GM06990 (cell line): ENCODE measurements at regions not wholly inside any gene's neighbourhood (a gene's known extent, or its start where the extent isn't known, plus 50 kb on each side); places are given as distances from the start of the nearest gene placed in this dataset.

Experiments used
- DNase-seq: peaks from one replicate; pipeline ENCODE4 v3.0.0-alpha.2; 2011; ENCODE audit not compliant: insufficient read length; ENCODE audit errors: extremely low read depth
- H3K27me3 ChIP-seq: replicated peaks from 2 replicates; pipeline ENCODE4 v1.6.0; 2011; ENCODE audit warnings: low read length; ENCODE audit not compliant: control insufficient read depth, insufficient read depth
- H3K36me3 ChIP-seq: 2 replicates; pipeline ENCODE4 v1.5.1; 2011; ENCODE audit warnings: low read length; ENCODE audit not compliant: control insufficient read depth, insufficient read depth
- H3K4me3 ChIP-seq: replicated peaks from 2 replicates; pipeline ENCODE4 v1.5.1; 2011; ENCODE audit warnings: low read depth, mild to moderate bottlenecking, control low read depth, low read length
- CTCF ChIP-seq: IDR thresholded peaks from 2 replicates; pipeline ENCODE4 v1.5.1; 2011; ENCODE audit warnings: low read length, control low read depth, mild to moderate bottlenecking, inconsistent platforms; ENCODE audit not compliant: insufficient read depth, poor library complexity, severe bottlenecking

- no peak overlapping the region for H3K4me3 ChIP-seq
- H3K27me3 ChIP-seq = peaks cover 4% of the 10 kb centered on the region
- no peaks in the 10 kb centered on the region for H3K36me3 ChIP-seq
- DNase-seq = no peak
- no peak for TF ChIP-seq CTCF
Measured at GRCh38 chr15:77715051-77715450, 82.3 kb upstream of the LINGO1 start.

GRCh38 chr15:77714555-77714954 is 81.8 kb upstream of the LINGO1 start:
- Histone ChIP-seq H3K27me3 (peaks cover 4% of the 10 kb centered on the region), H3K36me3 (no peaks in the 10 kb centered on the region), H3K4me3 (no peak overlapping the region)
- no peak for DNase-seq
- no peak for TF ChIP-seq CTCF

GRCh38 chr15:77714023-77714422 is 81.3 kb upstream of the LINGO1 start:
- H3K36me3 ChIP-seq = no peaks in the 10 kb centered on the region
- DNase-seq = no peak
- H3K4me3 ChIP-seq = no peak overlapping the region
- H3K27me3 ChIP-seq = peaks cover 4% of the 10 kb centered on the region
- no peak for TF ChIP-seq CTCF

- no peaks in the 10 kb centered on the region for H3K36me3 ChIP-seq
- DNase-seq = no peak
- no peak for TF ChIP-seq CTCF
- peaks cover 4% of the 10 kb centered on the region for H3K27me3 ChIP-seq
- no peak overlapping the region for H3K4me3 ChIP-seq
Measured at GRCh38 chr15:77713281-77713680, 80.6 kb upstream of the LINGO1 start.

GRCh38 chr15:77712438-77712837 is 79.7 kb upstream of the LINGO1 start:
- TF ChIP-seq CTCF = no peak

GRCh38 chr15:77710637-77711036 is 77.9 kb upstream of the LINGO1 start:
- DNase-seq = no peak
- Histone ChIP-seq H3K4me3 (no peak overlapping the region), H3K27me3 (peaks cover 4% of the 10 kb centered on the region), H3K36me3 (no peaks in the 10 kb centered on the region)
- no peak for TF ChIP-seq CTCF

More at GRCh38 chr15:77712438-77712837, 79.7 kb upstream of the LINGO1 start:
- Histone ChIP-seq H3K27me3 (peaks cover 4% of the 10 kb centered on the region), H3K36me3 (no peaks in the 10 kb centered on the region), H3K4me3 (no peak overlapping the region)
- no peak for DNase-seq
